SH-SY5Y (cell line): ENCODE measurements at regions not wholly inside any gene's neighbourhood (a gene's known extent, or its start where the extent isn't known, plus 50 kb on each side); places are given as distances from the start of the nearest gene placed in this dataset.

Source experiments
- GATA2 ChIP-seq: IDR thresholded peaks from 2 replicates; pipeline ENCODE4 v1.6.1; 2011; ENCODE audit warnings: mild to moderate bottlenecking, low read depth, low read length
- GATA3 ChIP-seq: IDR thresholded peaks from 2 replicates; pipeline ENCODE4 v1.6.1; 2011; ENCODE audit warnings: low read depth, mild to moderate bottlenecking, low read length, moderate library complexity

- TF ChIP-seq GATA3 (no peak), GATA2 (no peak)
Measured at GRCh38 chr1:8169364-8170058, 143.4 kb upstream of the ERRFI1 start.

GRCh38 chr1:8167936-8168335, 141.8 kb upstream of the ERRFI1 start:
- TF ChIP-seq GATA2, result no peak
- TF ChIP-seq GATA3, result no peak

DNA sequence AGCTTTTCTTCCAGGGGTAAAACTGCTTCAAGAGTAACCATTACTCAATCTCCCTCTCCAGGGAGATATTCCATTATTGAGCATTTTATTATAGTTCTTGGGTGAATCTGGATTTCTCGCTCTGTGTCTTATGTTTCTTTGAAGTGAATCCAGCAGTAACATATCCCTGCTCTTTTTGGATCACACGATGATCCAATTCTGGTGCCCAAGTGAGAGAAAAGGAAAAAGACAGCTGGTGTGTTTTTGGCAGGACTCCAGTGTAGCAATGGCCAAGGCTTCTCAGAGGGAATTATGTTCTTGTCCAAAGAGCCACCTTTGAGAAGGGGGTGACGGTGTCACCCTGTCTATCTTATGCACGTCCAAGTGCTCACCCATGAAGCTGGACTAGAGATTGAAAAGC, 140.3 kb upstream of the ERRFI1 start:
- TF ChIP-seq GATA3 (no peak), GATA2 (no peak)

DNA sequence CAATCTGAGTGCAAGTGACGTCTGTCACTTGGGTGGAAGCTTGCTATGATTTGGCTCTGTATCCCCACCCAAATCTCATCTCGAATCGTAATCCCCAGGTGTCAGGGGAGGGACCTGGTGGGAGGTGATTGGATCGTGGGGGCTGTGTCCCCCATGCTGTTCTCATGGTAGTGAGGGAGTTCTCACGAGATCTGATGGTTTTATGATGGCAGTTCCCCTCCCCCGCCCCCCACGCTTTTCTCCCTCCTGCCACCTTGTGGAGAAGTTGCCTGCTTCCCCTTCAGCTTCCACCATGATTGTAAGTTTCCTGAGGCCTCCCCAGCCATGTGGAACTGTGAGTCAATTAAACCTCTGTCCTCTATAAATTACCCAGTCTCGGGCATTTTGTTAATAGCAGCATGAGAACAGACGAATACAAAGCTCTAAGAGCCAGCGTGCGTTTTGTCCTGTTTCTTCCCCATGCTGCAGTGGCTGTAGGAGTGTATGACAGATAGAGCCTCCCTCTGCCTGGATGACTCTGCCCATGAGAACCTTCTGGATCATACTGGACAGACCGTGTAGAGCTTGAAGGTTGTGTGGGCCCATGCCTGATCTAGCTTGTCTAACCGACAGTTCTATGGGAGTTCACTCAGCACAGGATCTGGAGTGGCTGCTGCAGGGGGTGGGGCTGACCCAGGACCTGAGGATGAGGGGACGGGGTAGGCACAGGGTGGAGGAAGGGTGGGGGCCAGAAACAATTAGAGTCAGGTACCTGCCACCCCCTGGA, 139.7 kb upstream of the ERRFI1 start:
- no peak for TF ChIP-seq GATA2
- no peak for TF ChIP-seq GATA3

DNA sequence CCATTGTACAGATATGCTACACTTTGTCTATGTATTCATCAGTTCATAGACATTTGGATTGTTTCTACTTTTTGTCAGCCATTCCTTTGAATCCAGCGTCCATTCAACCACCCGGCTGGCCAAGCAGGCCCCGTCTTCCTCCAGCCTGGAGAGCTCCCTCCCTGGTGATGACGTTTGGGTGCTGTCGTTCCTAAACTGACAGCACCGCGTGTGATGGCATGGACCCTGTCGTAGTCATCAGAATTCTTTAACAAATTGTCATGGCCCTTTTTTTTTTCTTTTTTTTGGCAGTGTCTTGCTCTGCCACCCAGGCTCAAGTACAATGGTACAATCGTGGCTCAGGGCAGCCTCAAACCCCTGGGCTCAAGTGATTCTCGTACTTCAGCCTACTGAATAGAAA, 138.6 kb upstream of the ERRFI1 start:
- TF ChIP-seq GATA2, result no peak

DNA sequence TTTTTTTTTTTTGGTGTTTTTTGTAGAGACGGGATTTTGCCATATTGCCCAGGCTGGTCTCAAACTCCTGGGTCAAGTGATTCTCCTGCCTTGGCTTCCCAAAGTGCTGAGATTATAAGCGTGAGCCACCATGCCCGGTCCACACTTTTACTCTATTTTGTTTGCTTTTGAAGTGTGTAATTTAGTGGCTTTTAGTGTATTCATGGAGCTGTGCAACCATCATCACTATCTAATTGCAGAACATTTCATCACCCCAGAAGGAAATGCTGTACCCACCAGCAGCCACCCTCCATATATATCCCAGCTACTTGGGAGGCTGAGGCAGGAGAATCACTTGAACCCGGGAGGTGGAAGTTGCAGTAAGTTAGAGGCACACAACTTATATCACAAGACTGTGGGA, 136.9 kb upstream of the ERRFI1 start:
- no peak for TF ChIP-seq GATA3
- no peak for TF ChIP-seq GATA2

DNA sequence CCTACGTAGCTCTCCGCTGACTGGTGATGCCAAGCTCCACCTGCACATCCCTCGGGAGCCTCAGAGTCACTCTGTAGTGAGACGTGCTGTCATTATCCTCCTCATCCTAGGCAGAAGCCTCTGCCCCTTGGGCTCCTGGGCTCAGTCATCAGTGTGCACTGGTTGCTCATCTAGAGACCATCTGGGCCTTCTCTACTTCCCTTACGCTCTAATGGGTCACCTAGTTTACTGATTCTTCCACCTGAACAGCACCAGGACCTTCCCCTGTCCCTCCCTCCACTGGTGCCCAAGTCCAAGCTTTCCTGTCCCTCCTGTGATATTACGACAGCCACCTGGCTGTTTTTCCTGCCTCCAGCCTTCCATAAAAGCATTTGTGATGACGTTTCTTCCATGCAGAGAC, 136.1 kb upstream of the ERRFI1 start:
- no peak for TF ChIP-seq GATA2

DNA sequence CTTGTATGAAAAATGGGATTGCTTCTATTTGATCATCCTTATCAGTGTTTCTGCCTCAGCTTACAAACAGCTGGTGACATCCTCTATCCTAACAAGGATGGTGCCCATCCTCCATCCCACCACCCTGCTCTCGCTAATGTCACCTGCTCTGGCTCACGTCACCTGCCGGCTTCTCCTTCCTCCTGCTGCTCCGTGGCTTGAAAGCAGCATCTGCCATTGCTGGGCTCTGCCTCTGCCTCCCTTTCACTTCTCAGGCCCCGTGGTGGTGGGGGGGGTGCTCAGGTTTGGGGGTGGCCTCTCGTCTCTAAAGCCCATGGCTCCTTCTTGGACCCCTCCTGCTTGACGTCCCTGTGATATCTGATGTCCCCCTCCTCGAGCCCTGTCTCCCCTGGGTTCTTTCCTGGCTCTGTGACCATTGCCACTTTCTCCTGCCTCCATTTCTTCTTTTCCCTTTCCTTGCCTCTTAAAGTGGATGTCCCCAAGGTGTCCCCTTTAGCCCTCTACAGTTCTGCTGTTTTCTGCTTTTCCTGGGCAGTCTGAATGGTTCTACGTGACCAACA, 135.5 kb upstream of the ERRFI1 start:
- TF ChIP-seq GATA2 (no peak), GATA3 (no peak)

DNA sequence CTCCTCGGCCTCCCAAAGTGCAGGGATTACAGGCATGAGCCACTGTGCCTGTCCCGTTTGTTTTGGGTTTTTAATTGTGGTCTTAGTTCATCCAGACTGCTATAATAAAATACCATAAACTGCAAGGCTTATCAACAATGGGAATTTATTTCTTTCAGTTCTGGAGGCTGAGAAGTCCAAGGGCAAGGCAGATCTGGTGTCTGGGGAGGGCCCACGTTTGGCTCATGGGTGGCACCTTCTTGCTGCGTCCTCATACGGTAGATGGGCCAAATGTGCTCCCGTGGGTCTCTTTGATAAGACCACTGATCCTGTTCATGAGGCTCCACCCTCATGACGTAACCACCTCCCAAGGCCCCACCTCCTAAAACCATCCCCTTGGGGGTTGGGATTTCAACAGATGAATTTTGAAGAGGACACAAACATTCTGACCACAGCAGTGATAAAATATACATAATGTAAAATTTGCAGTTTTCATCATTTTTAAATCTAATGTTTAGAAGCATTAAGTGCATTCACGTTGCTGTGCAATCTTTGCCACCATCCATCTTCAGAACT, 133.4 kb upstream of the ERRFI1 start:
- TF ChIP-seq GATA2 (no peak), GATA3 (no peak)

- TF ChIP-seq GATA3 (no peak), GATA2 (no peak)
Measured at GRCh38 chr1:8158995-8159394, 132.9 kb upstream of the ERRFI1 start.

DNA sequence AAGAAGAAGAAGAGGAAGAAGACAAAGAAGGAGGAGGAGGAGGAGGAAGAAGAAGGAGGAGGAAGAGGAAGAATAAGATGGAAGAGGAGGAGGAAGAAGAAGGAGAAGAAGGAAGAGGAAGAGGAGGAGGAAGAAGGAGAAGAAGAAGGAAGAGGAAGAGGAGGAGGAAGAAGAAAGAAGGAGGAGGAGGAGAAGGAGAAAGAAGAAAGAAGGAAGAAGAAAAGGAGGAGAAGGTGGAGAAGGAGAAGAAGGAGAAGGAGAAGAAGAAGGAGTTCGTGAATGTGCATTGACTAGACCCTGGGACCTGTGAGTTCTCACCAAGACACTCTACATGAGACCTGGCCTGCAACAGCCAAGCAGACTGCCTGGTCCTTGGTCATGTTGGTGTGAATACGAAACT, 131.7 kb upstream of the ERRFI1 start:
- TF ChIP-seq GATA2, result no peak
- no peak for TF ChIP-seq GATA3

DNA sequence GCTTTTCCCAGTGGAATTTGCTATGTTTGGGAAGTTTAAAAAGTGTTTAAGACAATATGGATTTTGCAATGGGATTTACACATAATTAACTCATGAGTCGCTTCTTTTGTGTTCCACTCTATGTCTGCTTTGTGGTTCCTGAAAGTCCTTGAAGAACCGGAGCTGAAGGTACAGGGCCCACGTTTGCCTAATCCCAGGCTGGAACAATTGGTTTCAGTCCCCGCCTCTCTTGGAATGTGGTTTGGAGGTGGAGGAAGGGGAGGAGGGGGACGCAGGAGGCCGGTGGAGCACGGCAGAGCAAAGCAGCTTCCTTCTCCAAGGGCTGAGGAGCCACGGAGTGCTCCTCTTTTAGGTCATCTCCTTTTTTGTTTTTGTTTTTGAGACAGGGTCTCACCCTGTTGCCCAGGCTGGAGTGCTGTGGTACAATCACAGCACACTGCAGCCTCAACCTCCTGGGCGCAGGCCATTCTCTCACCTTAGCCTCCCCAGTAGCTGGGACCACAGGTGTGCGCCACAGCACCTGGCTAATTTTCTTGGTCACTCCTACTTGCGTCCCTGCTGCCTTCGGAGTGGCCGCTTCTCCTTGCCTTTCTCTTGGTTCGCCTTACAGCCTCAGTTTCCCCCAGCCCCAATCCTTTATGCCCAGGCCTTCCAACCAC, 129.5 kb upstream of the ERRFI1 start:
- TF ChIP-seq GATA3 (no peak), GATA2 (no peak)

- no peak for TF ChIP-seq GATA3
- TF ChIP-seq GATA2, result no peak
Measured at GRCh38 chr1:8154621-8155052, 128.5 kb upstream of the ERRFI1 start.

GRCh38 chr1:8153961-8154360, 127.9 kb upstream of the ERRFI1 start:
- TF ChIP-seq GATA2 (no peak), GATA3 (no peak)
